IPS-18c (cell line): ENCODE measurements at regions not wholly inside any gene's neighbourhood (a gene's known extent, or its start where the extent isn't known, plus 50 kb on each side); places are given as distances from the start of the nearest gene placed in this dataset.
A peak's percentile ranks its signal among the peaks of the same experiment; 100 is the strongest.

Source experiments
- H3K4me3 ChIP-seq: 2 replicates; pipeline ENCODE4 v1.7.0; 2013; ENCODE audit warnings: low read depth, mild to moderate bottlenecking, low read length, moderate library complexity; ENCODE audit not compliant: insufficient read depth
- H3K9me3 ChIP-seq: one replicate; pipeline ENCODE4 v1.6.1; 2013; ENCODE audit warnings: mild to moderate bottlenecking, low read length, moderate library complexity; ENCODE audit not compliant: control insufficient read depth, insufficient read depth

DNA sequence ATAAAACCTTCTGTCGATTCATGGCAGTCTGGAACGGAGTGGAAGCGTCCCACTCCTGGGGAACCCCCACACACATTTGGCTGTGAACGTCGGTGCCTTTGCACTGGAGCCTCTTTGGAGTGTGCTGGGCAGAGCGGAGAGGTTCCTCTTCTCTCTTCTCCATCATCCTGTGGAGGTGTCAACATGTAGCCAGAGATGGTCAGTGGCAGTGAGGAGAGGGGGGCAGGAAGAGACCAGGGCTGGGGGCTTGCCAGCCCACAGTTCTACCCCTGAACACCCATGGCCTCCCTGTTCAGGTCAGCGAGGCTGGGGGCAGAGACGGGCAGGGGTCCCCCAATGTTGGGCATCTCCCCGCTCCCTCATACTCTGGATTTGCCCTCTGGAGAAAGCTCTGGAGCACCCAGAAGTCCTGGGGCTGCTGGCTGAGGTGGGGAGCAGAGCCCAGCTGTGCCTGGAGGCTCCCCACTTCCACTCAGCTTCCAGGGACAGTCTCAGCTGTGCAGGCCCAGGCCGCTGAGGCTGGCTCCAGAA, 223.7 kb downstream of the SEC14L1 start:
- no peak overlapping the region for H3K4me3 ChIP-seq
- no peaks in the 10 kb centered on the region for H3K9me3 ChIP-seq

DNA sequence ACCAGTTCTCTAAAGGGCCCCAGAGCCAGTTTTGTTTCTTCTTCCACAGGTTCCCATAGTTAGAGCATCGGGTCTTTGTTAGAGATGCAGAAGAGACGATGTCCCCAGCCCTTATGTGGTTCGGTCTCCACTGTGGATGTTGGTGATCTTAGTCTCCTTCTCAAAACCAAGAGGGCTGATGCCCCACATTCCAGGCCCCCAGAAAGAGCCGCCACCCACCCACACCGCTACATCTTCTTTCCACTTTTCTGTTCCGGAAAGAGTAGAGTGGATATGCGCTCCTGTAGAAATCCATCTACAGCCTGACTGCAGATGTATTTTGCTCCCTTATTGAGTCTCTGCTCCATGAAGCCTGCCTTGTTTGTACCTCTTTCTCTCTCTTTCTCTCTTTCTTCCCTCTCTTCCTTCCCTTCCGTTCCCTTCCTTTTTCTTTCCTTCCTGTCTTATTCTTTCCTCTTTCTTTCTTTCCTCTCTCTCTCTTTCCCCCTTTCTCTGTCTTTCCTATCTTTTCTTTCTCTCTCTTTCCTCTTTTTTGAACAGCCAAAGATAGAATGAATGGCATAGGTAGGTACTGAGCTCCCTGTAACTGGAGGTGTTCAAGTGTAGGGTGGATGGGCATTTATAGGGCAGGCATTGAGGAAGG, 224.3 kb downstream of the SEC14L1 start:
- Histone ChIP-seq H3K9me3 (no peaks in the 10 kb centered on the region), H3K4me3 (no peak overlapping the region)

DNA sequence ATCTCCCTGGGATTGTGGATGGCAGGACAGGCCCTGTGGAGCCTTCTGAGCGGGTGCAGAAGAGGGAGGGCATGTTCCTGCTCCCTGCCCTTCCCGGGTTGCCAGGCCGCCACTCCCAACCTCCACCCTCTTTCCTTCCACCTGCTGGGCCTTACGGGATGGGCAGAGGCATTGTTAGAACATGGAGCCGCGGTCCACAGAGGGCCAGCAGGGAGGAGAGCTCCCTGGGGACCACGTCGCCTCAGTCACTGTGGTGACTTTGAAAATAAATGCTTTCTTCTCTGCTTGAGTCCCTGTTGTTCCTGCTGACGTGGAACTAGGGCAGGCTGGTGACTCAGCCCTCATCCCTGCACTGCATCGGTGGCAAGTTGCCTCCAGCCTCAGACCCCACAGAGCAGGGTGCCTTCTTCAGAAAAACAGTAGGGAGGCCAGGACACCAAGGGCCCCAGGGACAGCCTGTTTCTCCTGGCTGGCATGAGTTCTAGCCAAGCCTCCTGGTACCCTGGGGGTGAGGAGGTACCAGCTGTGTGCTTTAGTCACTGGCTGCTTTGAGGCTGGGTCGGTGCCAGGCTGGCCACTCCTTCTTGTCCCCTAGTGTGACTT, 224.9 kb downstream of the SEC14L1 start:
- no peaks in the 10 kb centered on the region for H3K9me3 ChIP-seq
- H3K4me3 ChIP-seq, result no peak overlapping the region

DNA sequence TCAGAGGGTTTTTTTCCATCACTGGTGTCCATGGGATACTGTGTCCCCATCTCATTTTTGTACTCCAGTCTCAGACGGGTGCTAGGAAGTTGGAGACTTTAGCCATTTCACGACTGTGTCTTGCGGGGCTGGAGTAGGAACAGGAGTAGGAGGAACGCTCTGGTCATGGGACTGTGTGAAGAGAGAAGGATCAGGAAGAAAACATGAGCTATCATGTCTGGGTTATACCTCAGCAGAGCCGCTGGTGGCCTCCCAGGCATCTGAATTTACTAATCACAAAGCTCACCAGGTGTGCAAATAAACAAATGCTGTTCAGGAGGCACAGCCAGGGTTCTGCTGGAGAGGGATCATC, 225.4 kb downstream of the SEC14L1 start:
- H3K9me3 ChIP-seq, result no peaks in the 10 kb centered on the region
- H3K4me3 ChIP-seq, result no peak overlapping the region

DNA sequence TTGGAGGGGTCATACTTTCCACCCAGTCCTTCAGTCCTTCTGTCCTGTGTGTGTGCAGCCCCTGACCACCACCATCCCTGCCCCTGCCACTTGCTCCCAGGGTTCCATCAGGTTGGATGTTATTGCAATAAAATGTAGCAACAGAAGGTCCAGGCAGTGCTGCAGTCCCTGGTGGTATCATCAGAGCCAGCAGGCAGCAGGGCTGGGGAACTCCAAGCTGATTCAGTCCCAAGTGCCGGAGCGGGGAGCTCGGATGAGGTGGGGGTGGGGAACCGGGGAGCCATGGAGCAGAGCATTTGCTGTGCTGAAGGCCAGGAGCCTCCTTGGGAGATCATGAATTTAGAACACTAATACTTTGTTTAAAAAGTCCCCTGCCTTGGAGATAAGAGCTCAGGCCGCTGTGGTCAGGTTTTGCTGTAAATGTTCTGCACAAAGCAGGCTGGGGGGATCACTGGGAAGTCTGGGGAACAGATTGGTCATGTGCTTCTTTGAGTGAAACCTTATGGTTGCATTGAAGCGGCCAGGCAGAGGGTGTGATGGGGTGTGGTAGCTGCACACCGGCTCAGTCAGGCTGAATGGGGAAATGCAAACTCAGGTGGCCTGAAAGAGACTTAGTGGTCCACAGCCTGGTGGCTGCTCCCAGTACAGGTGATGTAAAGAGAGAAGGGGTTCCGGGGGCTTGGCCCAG, 225.9 kb downstream of the SEC14L1 start:
- H3K9me3 ChIP-seq, result no peaks in the 10 kb centered on the region
- H3K4me3 ChIP-seq, result no peak overlapping the region

DNA sequence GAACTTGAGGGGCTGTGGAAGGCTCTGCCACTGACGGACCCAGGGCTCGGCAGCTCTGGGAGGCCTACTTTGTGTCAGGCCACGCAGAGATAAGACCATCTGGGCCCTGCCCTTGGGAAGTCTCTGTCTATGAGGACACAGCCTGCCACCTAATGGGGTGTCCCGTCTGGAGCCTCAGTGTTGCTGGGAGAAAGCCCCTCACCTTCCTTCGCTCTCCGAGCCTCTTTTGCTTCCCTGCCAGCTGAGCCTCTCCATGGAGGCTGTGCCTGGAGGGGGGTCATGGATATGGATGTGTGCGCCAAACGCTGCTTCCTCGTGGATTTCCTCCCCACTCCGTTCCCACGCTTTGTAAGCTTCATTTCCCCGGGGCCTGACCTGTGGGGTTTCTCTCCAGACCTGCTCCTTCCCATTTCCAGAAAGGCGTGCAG, 228.8 kb downstream of the SEC14L1 start:
- H3K4me3 ChIP-seq, result no peak overlapping the region

DNA sequence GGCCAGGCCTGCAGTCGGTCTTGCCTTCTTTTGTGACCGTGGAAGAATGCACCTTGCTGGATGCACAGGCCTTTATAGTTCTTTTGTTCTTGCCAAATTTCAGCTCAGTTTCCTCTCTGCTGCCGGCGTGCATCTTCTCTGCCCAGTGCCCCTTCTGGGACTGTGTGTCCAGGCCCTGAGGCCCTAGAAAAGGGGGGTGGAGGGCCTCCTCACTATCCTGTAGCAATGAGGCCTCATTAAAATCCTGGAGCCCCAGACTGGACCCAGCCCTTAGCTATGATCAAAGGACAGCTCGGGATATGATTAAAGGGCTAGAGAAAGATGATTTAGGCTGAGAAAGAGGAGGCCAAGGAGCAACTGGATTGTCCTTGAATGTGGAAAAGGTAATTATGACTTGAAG, 229.8 kb downstream of the SEC14L1 start:
- Histone ChIP-seq H3K9me3 (no peaks in the 10 kb centered on the region), H3K4me3 (no peak overlapping the region)

More for the DNA sequence above, 228.8 kb downstream of the SEC14L1 start:
- H3K9me3 ChIP-seq, result no peaks in the 10 kb centered on the region

DNA sequence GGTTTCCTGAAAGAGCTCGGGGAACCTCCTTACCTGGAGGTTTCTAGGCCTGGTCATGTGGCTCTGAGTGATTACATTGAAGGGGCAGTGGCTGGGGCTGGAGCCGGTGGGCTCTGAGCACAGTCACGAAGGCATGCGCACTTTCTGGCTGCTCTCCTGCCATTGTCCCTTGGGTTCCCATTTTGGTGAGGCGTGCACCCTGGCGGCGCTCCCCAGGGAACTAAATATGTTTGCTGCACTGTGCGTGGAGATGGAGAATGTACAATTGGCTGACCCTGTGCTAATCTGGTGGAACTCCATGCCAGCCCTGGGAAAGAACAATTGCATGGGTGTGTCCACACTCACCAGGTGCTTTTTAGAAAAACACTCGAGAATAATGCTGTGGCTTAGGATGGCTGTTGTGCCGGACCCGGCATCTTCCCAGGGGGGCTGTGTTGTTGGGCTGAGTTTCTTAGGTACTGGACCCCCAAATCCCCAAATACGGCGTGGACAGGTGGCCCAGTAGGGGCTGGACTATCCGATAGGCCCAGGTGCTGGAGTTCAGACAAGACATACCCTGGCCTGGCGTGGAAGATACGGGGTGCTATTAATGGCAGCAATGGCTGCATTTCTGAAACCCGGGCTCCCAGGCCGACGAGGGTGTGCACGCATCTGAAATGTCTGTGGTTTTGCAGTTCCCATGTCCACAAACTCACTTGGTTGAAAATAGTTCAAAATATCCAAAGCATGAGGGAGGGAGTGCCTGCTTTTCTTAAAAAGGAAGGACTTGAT, 230.5 kb downstream of the SEC14L1 start:
- H3K4me3 ChIP-seq, result no peak overlapping the region

DNA sequence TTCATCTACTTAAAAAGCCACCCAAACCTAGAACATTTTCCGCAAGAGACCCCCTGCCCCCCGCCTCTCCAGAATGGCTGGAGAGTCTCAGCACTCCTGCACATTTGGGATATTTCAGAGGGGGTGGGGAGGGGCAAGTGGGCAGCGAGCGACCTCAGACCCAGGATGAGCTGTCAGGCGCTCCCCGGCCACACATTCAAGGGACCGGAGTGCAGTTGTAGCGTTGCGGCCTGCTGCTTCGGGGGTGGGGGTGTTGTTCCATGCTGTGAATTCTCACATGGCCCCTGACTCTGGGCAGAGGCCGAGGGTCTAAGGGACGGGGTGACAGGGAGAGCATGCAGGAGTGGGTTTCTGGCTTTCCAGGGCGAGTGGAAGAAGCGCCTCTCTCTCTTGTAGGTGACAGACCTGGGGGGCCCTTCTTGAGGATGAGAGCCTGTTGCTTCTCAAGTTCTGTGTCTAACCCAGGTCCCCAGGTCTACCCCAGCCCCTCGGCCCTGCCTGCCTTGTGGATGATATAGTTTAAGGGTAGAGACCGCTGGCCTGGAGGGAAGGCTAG, 231.2 kb downstream of the SEC14L1 start:
- H3K4me3 ChIP-seq, result peak overlapping the region; percentile 57
- no peaks in the 10 kb centered on the region for H3K9me3 ChIP-seq

More for the DNA sequence above, 230.5 kb downstream of the SEC14L1 start:
- no peaks in the 10 kb centered on the region for H3K9me3 ChIP-seq

DNA sequence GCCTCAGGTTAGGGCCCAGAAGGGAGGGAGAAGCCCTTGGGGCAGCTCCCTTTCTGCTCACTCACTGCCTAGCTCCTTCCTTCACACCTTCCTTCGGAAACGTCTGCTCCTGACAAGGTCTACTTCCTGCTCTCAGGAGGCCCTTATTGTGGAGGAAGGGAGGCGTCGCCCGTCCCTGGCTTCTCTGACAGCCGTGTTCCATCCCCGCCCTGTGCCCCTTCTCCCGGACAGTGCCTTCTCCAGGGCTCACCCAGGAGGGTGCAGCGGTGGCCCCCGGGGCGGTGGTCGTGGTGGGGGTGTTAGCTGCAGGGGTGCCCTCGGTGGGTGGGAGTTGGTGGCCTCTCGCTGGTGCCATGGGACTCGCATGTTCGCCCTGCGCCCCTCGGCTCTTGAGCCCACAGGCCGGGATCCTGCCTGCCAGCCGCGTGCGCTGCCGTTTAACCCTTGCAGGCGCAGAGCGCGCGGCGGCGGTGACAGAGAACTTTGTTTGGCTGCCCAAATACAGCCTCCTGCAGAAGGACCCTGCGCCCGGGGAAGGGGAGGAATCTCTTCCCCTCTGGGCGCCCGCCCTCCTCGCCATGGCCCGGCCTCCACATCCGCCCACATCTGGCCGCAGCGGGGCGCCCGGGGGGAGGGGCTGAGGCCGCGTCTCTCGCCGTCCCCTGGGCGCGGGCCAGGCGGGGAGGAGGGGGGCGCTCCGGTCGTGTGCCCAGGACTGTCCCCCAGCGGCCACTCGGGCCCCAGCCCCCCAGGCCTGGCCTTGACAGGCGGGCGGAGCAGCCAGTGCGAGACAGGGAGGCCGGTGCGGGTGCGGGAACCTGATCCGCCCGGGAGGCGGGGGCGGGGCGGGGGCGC, 231.9 kb downstream of the SEC14L1 start:
- Histone ChIP-seq H3K9me3 (no peaks in the 10 kb centered on the region), H3K4me3 (peak overlapping the region; percentile 57)

DNA sequence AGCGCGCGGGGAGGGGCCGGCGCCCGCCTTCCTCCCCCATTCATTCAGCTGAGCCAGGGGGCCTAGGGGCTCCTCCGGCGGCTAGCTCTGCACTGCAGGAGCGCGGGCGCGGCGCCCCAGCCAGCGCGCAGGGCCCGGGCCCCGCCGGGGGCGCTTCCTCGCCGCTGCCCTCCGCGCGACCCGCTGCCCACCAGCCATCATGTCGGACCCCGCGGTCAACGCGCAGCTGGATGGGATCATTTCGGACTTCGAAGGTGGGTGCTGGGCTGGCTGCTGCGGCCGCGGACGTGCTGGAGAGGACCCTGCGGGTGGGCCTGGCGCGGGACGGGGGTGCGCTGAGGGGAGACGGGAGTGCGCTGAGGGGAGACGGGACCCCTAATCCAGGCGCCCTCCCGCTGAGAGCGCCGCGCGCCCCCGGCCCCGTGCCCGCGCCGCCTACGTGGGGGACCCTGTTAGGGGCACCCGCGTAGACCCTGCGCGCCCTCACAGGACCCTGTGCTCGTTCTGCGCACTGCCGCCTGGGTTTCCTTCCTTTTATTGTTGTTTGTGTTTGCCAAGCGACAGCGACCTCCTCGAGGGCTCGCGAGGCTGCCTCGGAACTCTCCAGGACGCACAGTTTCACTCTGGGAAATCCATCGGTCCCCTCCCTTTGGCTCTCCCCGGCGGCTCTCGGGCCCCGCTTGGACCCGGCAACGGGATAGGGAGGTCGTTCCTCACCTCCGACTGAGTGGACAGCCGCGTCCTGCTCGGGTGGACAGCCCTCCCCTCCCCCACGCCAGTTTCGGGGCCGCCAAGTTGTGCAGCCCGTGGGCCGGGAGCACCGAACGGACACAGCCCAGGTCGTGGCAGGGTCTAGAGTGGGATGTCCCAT, 232.8 kb downstream of the SEC14L1 start:
- peak overlapping the region; percentile 77 for H3K4me3 ChIP-seq

DNA sequence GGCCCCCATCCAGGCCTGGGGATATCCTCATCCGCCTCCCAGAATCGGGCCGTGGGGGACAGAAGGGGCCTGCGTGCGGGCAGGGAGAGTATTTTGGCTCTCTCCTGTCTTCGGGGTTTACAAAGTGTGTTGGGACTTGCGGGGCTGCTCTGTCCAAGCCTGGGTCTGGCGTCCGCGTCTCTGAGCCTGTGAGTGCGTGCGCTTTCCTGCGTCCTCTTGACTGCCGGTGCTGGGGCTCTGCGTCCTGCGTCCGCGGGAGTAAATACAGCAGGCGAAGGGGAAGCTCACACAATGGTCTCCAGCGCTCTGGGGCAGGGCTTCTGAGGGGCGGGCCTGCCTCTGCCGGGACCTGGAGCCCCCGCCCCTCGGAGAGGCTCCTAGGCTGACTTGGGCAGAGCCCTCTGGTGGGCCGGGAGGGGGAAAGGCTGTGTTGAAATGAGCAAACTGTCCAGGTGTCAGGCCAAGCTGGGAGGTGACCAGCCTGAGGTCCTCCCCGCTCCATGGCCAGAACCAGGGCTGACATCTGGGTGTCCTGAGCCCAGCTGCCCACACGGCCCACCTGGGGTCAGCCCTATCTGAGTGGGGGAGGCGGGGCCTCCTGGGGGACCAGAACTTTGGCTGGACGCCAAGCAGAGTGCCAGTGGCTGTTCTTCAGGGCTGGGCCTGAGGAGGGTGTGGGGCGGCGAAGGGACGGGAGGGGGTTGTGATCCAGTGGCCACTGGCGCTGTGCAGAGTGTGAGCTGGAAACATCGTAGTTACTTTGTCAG, 233.6 kb downstream of the SEC14L1 start:
- no peaks in the 10 kb centered on the region for H3K9me3 ChIP-seq
- H3K4me3 ChIP-seq, result peak overlapping the region; percentile 77

More for the DNA sequence above, 232.8 kb downstream of the SEC14L1 start:
- H3K9me3 ChIP-seq, result no peaks in the 10 kb centered on the region

DNA sequence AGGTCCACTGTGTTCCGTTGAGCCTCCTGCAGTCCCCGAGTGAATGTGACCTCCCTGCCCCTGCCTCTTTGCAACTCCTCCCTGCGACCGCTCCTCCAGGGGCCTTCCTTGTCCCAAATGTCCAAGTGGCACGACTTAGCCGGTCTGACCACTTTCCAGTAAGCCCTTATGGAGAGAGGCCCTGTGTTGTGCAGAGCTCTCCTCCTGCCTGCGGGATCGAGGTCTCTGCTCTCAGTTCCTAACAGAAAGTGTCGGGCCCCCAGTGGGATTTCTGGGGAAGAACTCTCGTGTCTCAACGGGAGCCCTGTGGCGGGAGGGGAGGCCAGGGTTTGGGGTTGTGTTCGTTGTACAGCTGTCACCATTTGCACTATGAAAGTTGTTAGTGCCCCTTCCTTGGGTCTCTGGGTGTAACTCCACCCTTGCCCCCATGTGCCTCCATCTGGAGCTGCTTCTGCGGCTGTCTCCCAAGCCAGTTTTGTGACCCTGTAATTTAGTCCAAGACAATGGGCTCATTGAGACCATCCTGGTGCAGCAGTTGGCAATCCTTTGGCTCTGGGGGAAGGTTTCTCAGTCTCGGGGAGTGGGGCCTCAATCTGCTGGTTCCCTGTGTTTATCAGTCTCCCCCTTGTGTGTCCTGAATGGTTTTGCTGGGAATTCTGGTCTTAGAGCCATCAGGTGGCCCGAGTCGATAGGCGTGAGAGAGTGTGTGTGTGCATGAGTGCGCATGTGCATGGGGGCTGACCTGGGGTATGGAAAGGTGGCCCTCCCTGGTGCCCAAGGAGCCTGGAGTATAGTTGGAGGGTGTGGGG, 234.5 kb downstream of the SEC14L1 start:
- peak overlapping the region; percentile 77; the same call in 1 of the 2 replicates for H3K4me3 ChIP-seq
- no peaks in the 10 kb centered on the region for H3K9me3 ChIP-seq

DNA sequence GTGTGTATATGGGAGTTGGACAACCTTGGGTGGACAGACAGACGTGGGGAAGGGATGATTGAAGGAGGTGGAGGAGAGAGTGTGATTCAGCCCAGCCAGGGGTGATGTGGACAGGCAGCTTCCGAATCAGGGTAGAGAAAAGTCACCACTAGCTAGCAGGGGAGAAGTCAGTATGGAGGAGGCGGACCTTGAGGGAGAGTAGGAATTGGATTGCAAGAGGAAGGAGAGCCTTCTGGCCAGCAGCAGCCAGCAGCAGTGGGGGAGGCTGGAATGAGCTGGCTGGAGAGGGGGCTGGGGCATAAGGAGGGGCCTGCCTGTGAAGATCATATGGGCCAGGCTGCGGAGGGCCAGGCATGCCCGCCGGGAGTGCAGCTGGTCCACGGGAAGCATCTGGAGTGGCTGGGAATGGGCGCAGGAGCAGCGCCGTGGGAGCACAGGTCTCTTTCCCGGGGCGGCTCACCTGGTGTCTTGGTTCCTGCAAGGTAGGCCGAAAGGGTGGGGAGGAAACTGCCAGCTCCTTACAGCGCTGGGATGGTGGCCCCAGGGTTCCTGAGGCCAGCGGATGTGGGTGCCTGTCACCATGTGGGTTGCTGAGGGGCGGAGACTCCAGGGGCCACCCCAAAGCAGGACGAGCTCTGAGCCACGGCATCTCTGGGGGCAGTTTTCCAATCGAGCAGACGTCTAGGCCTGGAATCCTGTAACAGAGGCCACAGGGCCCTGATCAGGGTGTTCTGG, 235.3 kb downstream of the SEC14L1 start:
- no peaks in the 10 kb centered on the region for H3K9me3 ChIP-seq
- peak overlapping the region; percentile 9; the same call in 1 of the 2 replicates for H3K4me3 ChIP-seq
